ENCODE measurements at regions not wholly inside any gene's neighbourhood (a gene's known extent, or its start where the extent isn't known, plus 50 kb on each side); places are given as distances from the start of the nearest gene placed in this dataset.

GRCh38 chr13:74675972-74676371 is 541.8 kb upstream of the KLF12 start:
- no peak for TF ChIP-seq POLR2AphosphoS5 (IDR thresholded peaks at IDR 0.05)
- TF ChIP-seq, protein P1, sequence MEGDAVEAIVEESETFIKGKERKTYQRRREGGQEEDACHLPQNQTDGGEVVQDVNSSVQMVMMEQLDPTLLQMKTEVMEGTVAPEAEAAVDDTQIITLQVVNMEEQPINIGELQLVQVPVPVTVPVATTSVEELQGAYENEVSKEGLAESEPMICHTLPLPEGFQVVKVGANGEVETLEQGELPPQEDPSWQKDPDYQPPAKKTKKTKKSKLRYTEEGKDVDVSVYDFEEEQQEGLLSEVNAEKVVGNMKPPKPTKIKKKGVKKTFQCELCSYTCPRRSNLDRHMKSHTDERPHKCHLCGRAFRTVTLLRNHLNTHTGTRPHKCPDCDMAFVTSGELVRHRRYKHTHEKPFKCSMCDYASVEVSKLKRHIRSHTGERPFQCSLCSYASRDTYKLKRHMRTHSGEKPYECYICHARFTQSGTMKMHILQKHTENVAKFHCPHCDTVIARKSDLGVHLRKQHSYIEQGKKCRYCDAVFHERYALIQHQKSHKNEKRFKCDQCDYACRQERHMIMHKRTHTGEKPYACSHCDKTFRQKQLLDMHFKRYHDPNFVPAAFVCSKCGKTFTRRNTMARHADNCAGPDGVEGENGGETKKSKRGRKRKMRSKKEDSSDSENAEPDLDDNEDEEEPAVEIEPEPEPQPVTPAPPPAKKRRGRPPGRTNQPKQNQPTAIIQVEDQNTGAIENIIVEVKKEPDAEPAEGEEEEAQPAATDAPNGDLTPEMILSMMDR (IDR thresholded peaks at IDR 0.05), result no peak
